Mammary epithelial cell (primary cell): ENCODE measurements at regions not wholly inside any gene's neighbourhood (a gene's known extent, or its start where the extent isn't known, plus 50 kb on each side); places are given as distances from the start of the nearest gene placed in this dataset.

Experiments
- CTCF ChIP-seq, 2 donors: IDR thresholded peaks in 1 of 2; conservative IDR thresholded peaks in 1 of 2; 2 replicates each; pipeline ENCODE4 v1.5.1; 2011 to 2012; ENCODE audit warnings: inconsistent platforms in 2 of 2, low read length in 2 of 2, mild to moderate bottlenecking in 2 of 2, control low read depth in 1 of 2, low read depth in 1 of 2; ENCODE audit not compliant: insufficient read depth in 1 of 2; ENCODE audit errors: extremely low read depth in 1 of 2
- EZH2 ChIP-seq: IDR thresholded peaks from 2 replicates; pipeline ENCODE4 v1.6.1; 2012; ENCODE audit warnings: low read length, inconsistent platforms, borderline replicate concordance

GRCh38 chr11:134956450-134957210, 544.6 kb upstream of the B3GAT1 start:
- TF ChIP-seq CTCF (conservative IDR thresholded peaks at IDR 0.05 in 1 of 2, IDR thresholded peaks at IDR 0.05 in 1 of 2; ENCODE audit: extremely low read depth in 1 of 2, insufficient read depth in 1 of 2, low read depth in 1 of 2, low read length in 2 of 2) (no peak), EZH2 (no peak)
